GM18511 (cell line): ENCODE measurements at regions not wholly inside any gene's neighbourhood (a gene's known extent, or its start where the extent isn't known, plus 50 kb on each side); places are given as distances from the start of the nearest gene placed in this dataset.
"Not testable (repeated sequence)": the region's sequence is repeated elsewhere in the genome, so short reads cannot be mapped to it uniquely, and the experiment has no call there.

Source experiments
- ATAC-seq: cut with Tn5 transposase; IDR thresholded peaks from one replicate; pipeline ENCODE4 v1.9.1; 2021; ENCODE audit warnings: mild to moderate bottlenecking, moderate library complexity; ENCODE audit not compliant: unreplicated experiment

DNA sequence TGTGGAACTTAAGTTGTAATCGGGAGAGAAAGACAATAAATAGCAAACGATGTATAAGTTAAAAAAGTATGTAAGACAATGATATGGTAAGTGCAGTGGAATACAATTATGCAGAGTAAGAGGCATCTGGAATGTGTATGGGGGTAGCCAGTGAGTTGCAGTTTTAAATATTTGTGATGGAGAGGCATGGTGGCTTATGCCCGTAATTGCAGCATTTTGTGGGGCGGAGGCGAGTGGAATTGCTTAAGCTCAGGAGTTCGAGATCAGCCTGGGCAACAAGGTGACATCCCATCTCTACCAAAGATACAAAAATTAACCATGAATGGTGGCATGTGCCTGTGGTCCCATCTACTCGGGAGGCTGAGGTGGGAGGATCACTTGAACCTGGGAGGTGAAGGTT, 52.5 kb upstream of the WDFY3 start:
- ATAC-seq = no peak

- no peak for ATAC-seq
Observed at GRCh38 chr4:85019411-85019810, 52.9 kb upstream of the WDFY3 start.

- ATAC-seq = no peak
Observed at GRCh38 chr4:85024671-85025070, 58.2 kb upstream of the WDFY3 start.

GRCh38 chr4:85028910-85029309, 62.4 kb upstream of the WDFY3 start:
- ATAC-seq = no peak

DNA sequence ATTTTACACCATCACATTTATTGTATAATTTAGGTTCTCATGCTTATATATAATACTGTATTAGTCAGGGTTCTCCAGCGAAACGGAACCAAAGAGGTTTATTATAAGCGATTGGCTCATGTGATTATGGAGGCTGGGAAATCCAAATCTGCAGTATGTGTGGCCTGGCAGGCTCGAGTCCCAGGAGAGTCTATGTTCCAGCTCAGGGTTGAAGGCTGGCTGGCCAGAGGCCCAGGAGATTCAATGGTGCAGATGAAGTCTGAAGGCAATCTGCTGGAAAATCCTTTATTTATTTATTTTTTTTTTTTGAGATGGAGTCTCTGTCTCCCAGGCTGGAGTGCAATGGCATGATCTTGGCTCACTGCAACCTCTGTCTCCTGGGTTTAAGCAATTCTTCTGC, 63.0 kb upstream of the WDFY3 start:
- ATAC-seq = no peak

- ATAC-seq = no peak
Observed at GRCh38 chr4:85030156-85030555, 63.7 kb upstream of the WDFY3 start.

DNA sequence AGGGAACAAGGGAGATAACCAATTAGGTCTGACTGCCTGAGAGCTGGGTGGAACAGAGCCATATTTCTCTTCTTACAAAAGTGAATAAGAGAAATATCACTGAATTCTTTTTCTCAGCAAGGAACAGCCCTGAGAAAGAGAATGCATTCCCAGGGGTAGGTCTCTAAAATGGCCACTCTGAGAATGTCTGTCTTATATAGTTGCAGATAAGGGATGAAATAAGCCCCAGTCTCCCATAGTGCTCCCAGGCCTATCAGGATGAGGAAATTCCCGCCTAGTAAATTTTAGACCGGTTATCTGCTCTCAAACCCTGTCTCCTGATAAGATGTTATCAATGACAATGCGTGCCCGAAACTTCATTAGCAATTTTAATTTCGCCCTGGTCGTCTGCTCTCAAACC, 67.3 kb upstream of the WDFY3 start:
- ATAC-seq = not testable (repeated sequence)

GRCh38 chr4:85039526-85039925, 73.0 kb upstream of the WDFY3 start:
- ATAC-seq = no peak

GRCh38 chr4:85043812-85044496, 77.5 kb upstream of the WDFY3 start:
- ATAC-seq = not testable (repeated sequence)

DNA sequence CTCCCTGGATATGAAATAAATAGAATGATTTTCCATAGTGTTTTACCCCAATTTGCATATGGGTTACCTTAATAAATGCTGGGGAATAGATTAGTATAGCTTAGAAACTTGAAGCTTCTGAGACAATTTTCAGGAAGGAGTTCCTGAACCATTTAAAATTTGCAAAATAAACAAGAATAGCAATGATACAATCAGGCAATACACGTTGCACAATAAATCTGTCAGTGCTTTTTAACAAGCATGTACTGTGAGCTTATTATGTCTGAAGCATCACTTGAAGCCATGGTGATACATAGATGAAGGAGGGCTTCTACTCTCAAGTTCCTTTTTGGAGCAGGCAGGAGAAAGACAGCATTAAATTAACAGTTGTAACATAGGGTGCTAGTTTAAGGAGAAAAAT, 84.2 kb upstream of the WDFY3 start:
- no peak for ATAC-seq

- ATAC-seq = no peak
Observed at GRCh38 chr4:85051526-85051925, 85.0 kb upstream of the WDFY3 start.

GRCh38 chr4:85054925-85055324, 88.4 kb upstream of the WDFY3 start:
- not testable (repeated sequence) for ATAC-seq

DNA sequence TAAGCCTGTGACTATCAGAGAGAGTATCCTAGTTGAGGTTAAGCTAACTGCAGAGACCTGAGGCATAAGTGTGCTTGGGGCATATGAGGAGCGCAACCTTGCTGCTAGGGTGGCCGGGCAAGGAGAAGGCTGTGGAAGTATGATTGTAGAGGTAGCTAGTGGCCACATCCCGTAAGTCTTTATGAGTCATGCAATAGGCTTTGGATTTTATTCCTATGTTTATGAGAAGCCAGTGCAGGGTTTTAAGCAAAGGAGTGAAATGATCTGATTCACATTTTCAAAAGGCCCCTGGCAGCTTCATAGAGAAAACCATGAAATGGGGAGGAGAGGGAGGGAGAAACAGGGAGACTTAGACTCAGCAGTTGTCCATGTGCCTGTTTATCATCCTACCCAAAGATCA, 92.1 kb upstream of the WDFY3 start:
- ATAC-seq = no peak

GRCh38 chr4:85061974-85062373, 95.5 kb upstream of the WDFY3 start:
- ATAC-seq = no peak

- no peak for ATAC-seq
Observed at GRCh38 chr4:85062466-85062865, 96.0 kb upstream of the WDFY3 start.

DNA sequence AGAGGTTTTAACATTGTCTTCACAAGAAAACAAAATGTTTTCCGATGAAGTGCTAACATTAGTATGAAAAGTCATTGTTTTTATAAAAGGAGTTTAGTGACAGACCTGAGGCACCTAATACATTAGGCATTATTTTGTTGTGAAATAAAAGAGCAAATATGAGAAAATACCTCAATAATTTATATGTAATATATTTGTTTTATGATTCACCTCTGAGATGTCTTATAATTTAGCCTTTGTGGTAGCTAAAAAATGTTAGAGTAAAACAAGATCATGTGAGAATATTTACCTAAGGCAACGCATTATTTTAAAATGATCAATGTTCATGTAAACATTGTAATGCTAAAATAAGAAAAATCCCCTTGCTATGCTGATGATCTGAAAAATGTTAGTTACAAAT, 100.9 kb upstream of the WDFY3 start:
- no peak for ATAC-seq

DNA sequence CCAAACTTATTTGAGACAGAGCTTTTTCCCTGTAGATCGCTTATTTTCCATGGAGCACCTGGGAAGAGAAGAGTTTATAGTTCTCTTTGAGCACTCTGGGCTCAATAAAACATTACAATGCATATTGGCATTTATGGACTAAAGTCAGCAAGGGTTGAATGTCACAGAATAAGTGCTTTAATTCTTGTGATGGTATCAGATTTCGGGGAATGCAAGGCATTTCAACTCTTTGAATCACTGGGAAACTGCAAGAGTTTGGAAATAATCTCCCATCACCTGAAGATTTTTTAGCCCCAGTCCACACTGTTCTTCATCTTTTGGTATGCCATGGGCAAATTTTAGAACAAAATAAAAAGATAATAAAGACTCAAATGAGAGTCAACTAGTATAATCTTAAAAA, 111.5 kb upstream of the WDFY3 start:
- ATAC-seq = no peak

- ATAC-seq = no peak
Observed at GRCh38 chr4:85081196-85081595, 114.7 kb upstream of the WDFY3 start.

DNA sequence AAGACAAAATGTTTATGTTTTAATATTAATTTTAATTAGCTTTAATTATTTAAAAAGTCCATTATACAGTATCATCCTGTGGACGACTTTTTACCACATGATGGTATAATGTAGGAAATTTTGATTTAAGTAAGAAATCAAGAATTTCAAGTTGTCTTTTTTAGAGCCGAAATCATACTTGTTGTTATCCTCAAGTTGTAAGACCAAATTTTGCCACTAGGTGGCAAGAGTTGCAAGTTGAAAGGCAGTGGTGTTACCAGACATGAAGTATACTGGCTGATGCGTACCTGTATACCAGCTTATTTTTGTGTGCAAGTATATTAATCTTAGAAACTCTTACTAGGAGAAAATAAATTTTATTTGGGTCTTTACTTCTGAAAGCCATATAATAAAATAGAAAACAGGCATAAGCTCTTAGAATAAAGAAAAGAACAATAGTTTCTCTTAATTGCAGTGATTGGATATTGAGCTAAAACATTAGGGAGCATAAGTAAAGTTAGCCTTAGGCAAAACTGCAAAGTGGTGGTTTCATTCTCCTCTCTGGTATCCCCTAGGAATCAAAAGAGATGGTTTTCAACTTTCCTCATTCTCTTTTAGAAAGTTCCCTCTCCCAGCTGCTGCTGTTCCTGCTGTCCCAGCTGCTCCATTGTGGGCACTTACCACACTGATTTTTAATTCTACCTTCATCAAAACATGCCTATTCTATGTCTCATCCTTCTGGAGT, 118.0 kb upstream of the WDFY3 start:
- ATAC-seq = peak; percentile 91

DNA sequence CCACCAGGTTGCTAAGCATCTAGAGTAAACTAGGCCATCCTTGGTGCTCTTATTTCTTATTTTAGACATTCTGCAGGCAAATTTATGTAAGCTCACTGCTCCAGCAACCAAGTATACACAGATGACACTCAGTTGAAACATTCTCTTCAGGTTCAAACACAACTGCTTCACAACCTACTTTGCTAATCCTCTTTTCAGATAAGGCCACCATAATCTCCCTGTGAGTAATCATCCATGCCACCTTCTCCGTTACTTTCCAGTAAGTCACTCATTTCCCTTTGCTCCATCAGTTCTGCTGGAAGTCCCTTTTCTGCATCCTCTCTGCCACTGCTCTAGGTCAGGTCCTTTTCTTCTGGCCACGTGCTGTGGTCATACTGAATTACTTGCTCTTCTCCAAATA, 120.2 kb upstream of the WDFY3 start:
- no peak for ATAC-seq

DNA sequence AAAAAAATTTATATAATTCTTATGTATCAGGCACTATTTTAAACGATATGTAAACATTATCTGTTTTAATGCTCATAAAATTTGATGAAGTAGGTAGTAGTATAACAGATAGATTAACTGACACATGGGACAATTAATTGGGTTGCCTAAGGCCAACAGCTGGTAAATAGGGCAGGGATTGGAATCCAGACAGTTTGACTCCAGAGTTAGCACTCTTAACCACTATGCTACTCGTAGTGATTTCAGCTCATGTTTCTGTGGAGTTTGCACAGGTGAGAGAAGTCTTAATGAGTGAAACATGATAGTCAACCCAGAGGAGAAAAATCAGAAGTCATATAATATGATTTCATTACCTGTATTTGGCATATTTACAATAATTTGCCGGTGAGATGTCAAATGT, 126.0 kb upstream of the WDFY3 start:
- ATAC-seq = no peak

GRCh38 chr4:85092943-85093342, 126.5 kb upstream of the WDFY3 start:
- ATAC-seq = no peak

DNA sequence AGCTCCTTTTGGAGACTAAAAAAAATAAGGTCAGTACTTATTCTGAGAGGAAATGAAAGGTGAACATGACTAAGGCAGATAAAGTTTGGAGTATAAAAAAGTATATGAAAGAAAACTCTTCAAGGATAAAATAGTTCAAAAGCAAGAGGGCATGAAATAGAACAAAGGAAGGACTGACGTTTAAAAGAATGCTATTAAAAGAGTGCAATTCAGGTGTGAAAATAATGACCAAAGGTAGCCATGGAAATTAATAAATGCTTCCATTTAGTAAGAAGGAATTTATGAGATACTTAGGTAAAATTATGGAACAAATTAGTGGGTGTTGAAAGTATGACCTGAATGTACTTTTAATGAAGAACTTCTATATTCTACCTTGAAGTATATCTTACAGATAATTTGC, 128.2 kb upstream of the WDFY3 start:
- no peak for ATAC-seq
